Osteoblast (primary cell): ENCODE measurements at regions not wholly inside any gene's neighbourhood (a gene's known extent, or its start where the extent isn't known, plus 50 kb on each side); places are given as distances from the start of the nearest gene placed in this dataset.
"Not testable (repeated sequence)": the region's sequence is repeated elsewhere in the genome, so short reads cannot be mapped to it uniquely, and the experiment has no call there.

Source experiments
- DNase-seq: peaks from one replicate; pipeline ENCODE4 v3.0.0; 2011; ENCODE audit warnings: low spot score, mixed read lengths; ENCODE audit not compliant: insufficient read length; ENCODE audit errors: missing footprints
- H2AFZ ChIP-seq: 2 replicates; pipeline ENCODE4 v1.6.0; 2011; ENCODE audit warnings: mild to moderate bottlenecking, low read length
- H3K27ac ChIP-seq: 2 replicates; pipeline ENCODE4 v1.5.1; 2011; ENCODE audit warnings: mild to moderate bottlenecking, low read depth, low read length, moderate library complexity
- H3K27me3 ChIP-seq: 2 replicates; pipeline ENCODE4 v1.6.0; 2012; ENCODE audit warnings: mild to moderate bottlenecking, control low read depth, inconsistent platforms, low read length, moderate library complexity; ENCODE audit not compliant: insufficient read depth
- H3K36me3 ChIP-seq: 2 replicates; pipeline ENCODE4 v1.5.1; 2011; ENCODE audit warnings: mild to moderate bottlenecking, low read length, control low read depth, moderate library complexity; ENCODE audit not compliant: insufficient read depth
- H3K4me1 ChIP-seq: 2 replicates; pipeline ENCODE4 v1.5.1; 2011; ENCODE audit warnings: mild to moderate bottlenecking, low read length, control low read depth, moderate library complexity; ENCODE audit not compliant: insufficient read depth
- H3K4me2 ChIP-seq: 2 replicates; pipeline ENCODE4 v1.6.0; 2011; ENCODE audit warnings: mild to moderate bottlenecking, low read length; ENCODE audit not compliant: insufficient read depth
- H3K4me3 ChIP-seq: fragments of 200-600 bp; sonication (generic); 3 replicates; pipeline ENCODE4 v1.5.1; 2012; ENCODE audit warnings: mild to moderate bottlenecking, low read length, inconsistent platforms; ENCODE audit not compliant: insufficient read depth
- H3K79me2 ChIP-seq: 2 replicates; pipeline ENCODE4 v1.6.0; 2012; ENCODE audit warnings: mild to moderate bottlenecking, low read length, control low read depth, inconsistent platforms; ENCODE audit not compliant: insufficient read depth
- H3K9me3 ChIP-seq: 2 replicates; pipeline ENCODE4 v1.5.1; 2011; ENCODE audit warnings: low read depth, low read length, control low read depth
- H4K20me1 ChIP-seq: 2 replicates; pipeline ENCODE4 v1.6.0; 2012; ENCODE audit warnings: mild to moderate bottlenecking, low read length, control low read depth; ENCODE audit not compliant: insufficient read depth

- H3K27ac ChIP-seq, H2AFZ ChIP-seq, H3K79me2 ChIP-seq, H3K27me3 ChIP-seq, DNase-seq, H3K4me2 ChIP-seq, H3K36me3 ChIP-seq, H3K4me3 ChIP-seq, H4K20me1 ChIP-seq, H3K9me3 ChIP-seq, H3K4me1 ChIP-seq: not testable (repeated sequence)
Observed at GRCh38 chr14:105718787-105719186, 192.4 kb downstream of the TMEM121 start.

DNA sequence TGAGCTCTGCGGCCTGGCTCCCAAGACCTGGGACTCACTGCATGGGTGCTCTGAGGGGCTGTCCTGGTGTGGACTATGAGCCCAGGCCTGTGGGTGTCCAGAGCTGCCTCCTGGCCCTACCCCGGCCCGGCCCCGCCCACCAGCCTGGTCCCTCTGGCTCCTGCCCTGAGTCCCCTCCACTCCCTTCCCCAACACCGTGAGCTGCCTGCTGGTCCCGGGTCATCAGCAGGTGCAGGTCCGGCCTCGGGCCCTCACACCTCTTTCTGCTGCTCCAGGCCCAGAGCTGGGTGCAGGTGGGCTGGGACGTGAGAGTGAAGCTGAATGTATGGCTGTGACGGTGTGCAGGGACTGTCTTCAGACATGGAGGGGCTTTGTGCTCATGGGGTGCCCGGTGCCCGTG is 193.7 kb downstream of the TMEM121 start:
- not testable (repeated sequence) for DNase-seq

DNA sequence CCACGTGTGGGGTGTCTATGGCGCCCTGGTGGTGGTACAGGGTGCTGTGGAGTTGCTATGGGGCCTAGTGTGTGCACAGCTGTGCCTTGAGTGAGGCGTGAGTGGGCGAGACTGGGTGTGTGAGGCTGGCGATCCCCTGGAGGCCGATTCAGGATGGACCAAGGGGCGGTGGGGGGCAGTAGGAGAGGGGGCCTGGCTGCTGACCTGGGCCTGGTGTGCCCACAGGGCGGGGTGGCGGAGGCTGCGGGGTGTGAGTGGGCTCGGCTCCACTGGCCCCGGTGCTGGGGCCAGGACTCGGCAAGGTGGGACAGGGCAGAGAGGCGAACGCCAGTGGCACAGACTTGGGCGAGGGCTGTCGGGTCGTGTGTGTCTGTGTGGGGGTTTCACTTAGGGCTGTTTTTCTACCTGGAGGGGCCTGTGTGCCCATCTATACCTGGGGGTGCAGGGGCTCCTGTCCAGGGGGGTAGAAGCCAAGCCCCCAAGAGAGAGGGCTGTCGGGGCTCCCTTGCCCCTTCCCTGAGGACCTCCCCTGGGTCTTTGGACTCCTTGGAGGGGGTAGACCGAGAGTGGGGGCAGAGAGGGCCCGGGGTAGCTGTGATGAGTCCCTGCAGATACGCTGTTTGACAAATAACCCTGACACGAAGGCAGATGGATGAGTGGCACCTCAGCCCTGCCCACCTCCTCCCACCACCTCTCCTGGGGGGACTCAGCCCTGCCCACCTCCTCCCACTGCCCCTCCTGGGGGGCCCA is 194.6 kb downstream of the TMEM121 start:
- not testable (repeated sequence) for H3K9me3 ChIP-seq, H3K4me1 ChIP-seq, H2AFZ ChIP-seq, H3K36me3 ChIP-seq, H3K27me3 ChIP-seq, DNase-seq, H3K79me2 ChIP-seq, H3K4me3 ChIP-seq, H3K27ac ChIP-seq, H4K20me1 ChIP-seq, H3K4me2 ChIP-seq

More for the DNA sequence above, 193.7 kb downstream of the TMEM121 start:
- not testable (repeated sequence) for H3K36me3 ChIP-seq, H3K4me3 ChIP-seq, H3K9me3 ChIP-seq, H3K27me3 ChIP-seq, H3K27ac ChIP-seq, H3K79me2 ChIP-seq, H3K4me2 ChIP-seq, H2AFZ ChIP-seq, H4K20me1 ChIP-seq, H3K4me1 ChIP-seq

DNA sequence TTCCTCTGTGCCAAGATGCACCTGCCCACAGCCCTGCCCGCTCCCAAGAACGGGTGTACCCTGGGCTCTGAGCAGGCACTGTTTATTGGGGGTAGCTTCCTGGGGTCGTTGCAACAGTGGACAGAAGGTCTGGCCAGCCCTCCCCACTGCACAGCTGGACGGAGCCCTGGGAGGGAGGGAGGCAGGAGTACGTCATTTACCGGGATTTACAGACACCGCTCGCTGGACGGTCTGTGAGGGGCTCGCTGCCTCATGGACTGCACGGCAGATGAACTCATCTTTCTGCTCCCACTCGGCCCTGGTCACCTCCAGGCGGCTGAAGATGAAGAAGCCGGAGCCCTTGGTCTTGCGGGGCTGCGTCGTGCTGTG is 195.2 kb downstream of the TMEM121 start:
- H3K27ac ChIP-seq, H3K4me3 ChIP-seq: not testable (repeated sequence)

GRCh38 chr14:105721996-105722709 is 195.8 kb downstream of the TMEM121 start:
- not testable (repeated sequence) for H3K4me1 ChIP-seq, H2AFZ ChIP-seq, H3K4me3 ChIP-seq, H3K9me3 ChIP-seq, H3K27ac ChIP-seq, H3K27me3 ChIP-seq, H4K20me1 ChIP-seq, H3K79me2 ChIP-seq, H3K36me3 ChIP-seq, H3K4me2 ChIP-seq
- peak; percentile 43 for DNase-seq

More for the DNA sequence above, 195.2 kb downstream of the TMEM121 start:
- not testable (repeated sequence) for H3K4me2 ChIP-seq, H3K9me3 ChIP-seq, H2AFZ ChIP-seq, H4K20me1 ChIP-seq, DNase-seq, H3K79me2 ChIP-seq, H3K27me3 ChIP-seq, H3K4me1 ChIP-seq, H3K36me3 ChIP-seq

- H3K27ac ChIP-seq, H3K4me2 ChIP-seq, H4K20me1 ChIP-seq, H3K36me3 ChIP-seq, H3K4me3 ChIP-seq, H3K79me2 ChIP-seq, H3K4me1 ChIP-seq, H3K27me3 ChIP-seq, H2AFZ ChIP-seq, H3K9me3 ChIP-seq: not testable (repeated sequence)
- peak; percentile 46 for DNase-seq
Observed at GRCh38 chr14:105723271-105723670, 196.9 kb downstream of the TMEM121 start.

DNA sequence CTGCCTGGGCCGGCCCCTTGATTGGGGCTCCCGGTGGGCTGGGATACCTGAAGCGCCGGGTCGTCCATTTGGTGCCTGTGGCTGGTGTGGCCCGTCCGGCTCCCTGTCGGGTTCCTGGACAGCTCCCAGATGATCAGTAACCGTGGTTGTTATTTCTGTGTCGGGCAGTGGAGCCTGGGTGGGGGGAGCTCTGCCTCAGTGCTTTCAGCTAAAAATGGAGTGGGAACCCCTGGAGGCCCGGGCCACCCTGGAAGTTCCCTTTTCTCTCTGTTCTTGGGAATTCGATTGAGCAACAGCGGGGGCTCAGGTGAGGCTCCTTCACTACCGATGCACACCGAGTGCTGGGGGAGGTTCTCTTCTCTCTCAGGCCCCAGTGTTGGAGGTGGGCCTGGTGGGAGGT is 197.4 kb downstream of the TMEM121 start:
- not testable (repeated sequence) for H2AFZ ChIP-seq, H3K9me3 ChIP-seq, H3K4me2 ChIP-seq, H3K36me3 ChIP-seq, H3K27me3 ChIP-seq, H4K20me1 ChIP-seq, H3K4me1 ChIP-seq, H3K4me3 ChIP-seq, H3K27ac ChIP-seq, H3K79me2 ChIP-seq
- peak; percentile 82 for DNase-seq

GRCh38 chr14:105729825-105730368 is 203.5 kb downstream of the TMEM121 start:
- H3K27ac ChIP-seq, DNase-seq, H3K9me3 ChIP-seq, H3K79me2 ChIP-seq, H3K27me3 ChIP-seq, H3K4me3 ChIP-seq, H2AFZ ChIP-seq, H3K4me2 ChIP-seq, H3K36me3 ChIP-seq, H3K4me1 ChIP-seq, H4K20me1 ChIP-seq: not testable (repeated sequence)

- H3K9me3 ChIP-seq, H3K79me2 ChIP-seq, H2AFZ ChIP-seq, H3K4me2 ChIP-seq, H3K4me3 ChIP-seq, H3K4me1 ChIP-seq, H3K27me3 ChIP-seq, H3K27ac ChIP-seq, H4K20me1 ChIP-seq, H3K36me3 ChIP-seq: not testable (repeated sequence)
- DNase-seq = peak; percentile 58
Observed at GRCh38 chr14:105730731-105731130, 204.3 kb downstream of the TMEM121 start.
